Cardiac muscle cell (in vitro differentiated cells and primary cell): ENCODE measurements at regions not wholly inside any gene's neighbourhood (a gene's known extent, or its start where the extent isn't known, plus 50 kb on each side); places are given as distances from the start of the nearest gene placed in this dataset.

Source experiments
- DNase-seq, 2 donors: peaks; one replicate each; pipeline versions ENCODE4 v3.0.0 to v3.0.0-alpha.2; 2010 to 2017; ENCODE audit warnings: low read depth in 1 of 2, low spot score in 1 of 2
- H3K27ac ChIP-seq: fragments of 200-600 bp; sonication (generic); 2 replicates; pipeline ENCODE4 v1.5.1; 2016
- H3K27me3 ChIP-seq: fragments of 200-600 bp; sonication (generic); 2 replicates; pipeline ENCODE4 v1.6.0; 2016; ENCODE audit warnings: control low read depth
- H3K36me3 ChIP-seq: fragments of 200-600 bp; sonication (generic); 2 replicates; pipeline ENCODE4 v1.5.1; 2016; ENCODE audit warnings: control low read depth
- H3K4me1 ChIP-seq: fragments of 200-600 bp; sonication (generic); 2 replicates; pipeline ENCODE4 v1.8.1; 2017; ENCODE audit warnings: low read depth, mild to moderate bottlenecking, mixed run types
- H3K4me3 ChIP-seq: fragments of 200-600 bp; sonication (generic); 2 replicates; pipeline ENCODE4 v1.5.1; 2016; ENCODE audit warnings: mild to moderate bottlenecking
- H3K9me3 ChIP-seq: fragments of 200-600 bp; sonication (generic); 2 replicates; pipeline ENCODE4 v1.5.1; 2017; ENCODE audit warnings: low read depth, mild to moderate bottlenecking, control low read depth
- TF ChIP-seq, protein P1 (sequence below): IDR thresholded peaks from 2 replicates; pipeline ENCODE4 v1.5.1; 2012; ENCODE audit warnings: low read depth, mild to moderate bottlenecking, low read length

DNA sequence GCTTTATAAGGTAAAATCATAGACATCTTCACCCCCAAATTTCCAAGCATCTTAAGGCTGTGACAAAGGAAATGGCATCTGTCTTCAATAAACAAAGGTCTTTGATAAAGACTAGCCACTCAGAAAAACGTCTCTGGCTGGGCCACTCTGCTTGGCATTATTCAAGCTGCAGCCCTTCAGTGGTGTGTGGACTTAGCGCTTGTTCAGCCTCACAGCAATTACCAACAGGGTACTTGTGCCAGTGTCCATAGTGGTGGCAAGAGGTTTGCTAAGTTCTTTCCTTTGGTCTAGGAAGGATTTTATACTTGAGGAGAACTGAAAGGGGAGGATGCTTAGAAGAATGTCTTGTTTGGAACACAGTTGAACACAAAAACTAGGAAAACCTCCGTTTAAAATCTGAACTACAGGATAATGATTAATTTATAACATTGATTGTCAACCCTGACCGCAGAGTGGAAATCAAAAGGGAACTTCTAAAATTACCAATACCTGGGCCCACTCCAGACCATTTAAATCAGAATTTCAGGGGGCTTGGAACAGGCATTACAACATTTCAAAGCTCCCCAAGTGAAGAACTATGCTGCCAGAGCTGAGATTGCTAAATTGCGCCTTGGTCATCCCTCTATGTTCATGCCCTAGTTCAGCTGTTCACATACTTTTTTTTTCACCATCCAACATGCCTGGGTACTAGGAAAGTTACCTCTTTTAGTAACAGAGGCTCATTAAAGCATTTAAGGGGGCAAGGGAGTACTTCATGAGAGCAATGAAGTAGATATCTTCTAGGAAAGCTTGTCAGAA lies 378.5 kb downstream of the FRK start:
- H3K4me1 ChIP-seq, result no peaks in the 10 kb centered on the region
- TF ChIP-seq, protein P1, sequence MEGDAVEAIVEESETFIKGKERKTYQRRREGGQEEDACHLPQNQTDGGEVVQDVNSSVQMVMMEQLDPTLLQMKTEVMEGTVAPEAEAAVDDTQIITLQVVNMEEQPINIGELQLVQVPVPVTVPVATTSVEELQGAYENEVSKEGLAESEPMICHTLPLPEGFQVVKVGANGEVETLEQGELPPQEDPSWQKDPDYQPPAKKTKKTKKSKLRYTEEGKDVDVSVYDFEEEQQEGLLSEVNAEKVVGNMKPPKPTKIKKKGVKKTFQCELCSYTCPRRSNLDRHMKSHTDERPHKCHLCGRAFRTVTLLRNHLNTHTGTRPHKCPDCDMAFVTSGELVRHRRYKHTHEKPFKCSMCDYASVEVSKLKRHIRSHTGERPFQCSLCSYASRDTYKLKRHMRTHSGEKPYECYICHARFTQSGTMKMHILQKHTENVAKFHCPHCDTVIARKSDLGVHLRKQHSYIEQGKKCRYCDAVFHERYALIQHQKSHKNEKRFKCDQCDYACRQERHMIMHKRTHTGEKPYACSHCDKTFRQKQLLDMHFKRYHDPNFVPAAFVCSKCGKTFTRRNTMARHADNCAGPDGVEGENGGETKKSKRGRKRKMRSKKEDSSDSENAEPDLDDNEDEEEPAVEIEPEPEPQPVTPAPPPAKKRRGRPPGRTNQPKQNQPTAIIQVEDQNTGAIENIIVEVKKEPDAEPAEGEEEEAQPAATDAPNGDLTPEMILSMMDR, result no peak
- H3K27ac ChIP-seq, result no peak overlapping the region

DNA sequence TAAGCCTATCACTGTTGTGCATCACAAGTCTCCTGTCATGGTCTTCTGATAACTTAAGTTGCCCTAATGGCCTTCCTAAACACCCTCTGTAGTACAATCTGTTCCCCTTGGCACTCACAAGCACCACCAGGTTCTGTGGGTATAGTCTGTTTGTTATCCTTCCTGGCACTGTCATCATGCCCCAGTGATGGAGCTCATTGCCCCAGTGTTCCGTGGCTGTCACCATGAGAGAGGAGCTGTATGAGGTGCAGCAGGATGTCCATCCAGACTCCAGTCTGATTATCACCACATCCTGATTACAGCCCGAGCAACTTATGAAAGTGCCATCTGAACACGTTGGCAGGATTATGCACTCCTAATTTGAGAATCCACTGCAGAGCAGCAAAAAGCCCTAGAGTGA lies 380.1 kb downstream of the FRK start:
- no peak for DNase-seq
- Histone ChIP-seq H3K4me1 (no peaks in the 10 kb centered on the region), H3K27ac (no peak overlapping the region), H3K4me3 (no peak overlapping the region), H3K27me3 (no peaks in the 10 kb centered on the region), H3K36me3 (no peaks in the 10 kb centered on the region), H3K9me3 (no peaks in the 10 kb centered on the region)
- TF ChIP-seq, protein P1, result no peak

More for the DNA sequence above, 378.5 kb downstream of the FRK start:
- H3K9me3 ChIP-seq, result no peaks in the 10 kb centered on the region
- H3K4me3 ChIP-seq, result no peak overlapping the region
- no peaks in the 10 kb centered on the region for H3K27me3 ChIP-seq
- DNase-seq, result no peak
- H3K36me3 ChIP-seq, result no peaks in the 10 kb centered on the region

DNA sequence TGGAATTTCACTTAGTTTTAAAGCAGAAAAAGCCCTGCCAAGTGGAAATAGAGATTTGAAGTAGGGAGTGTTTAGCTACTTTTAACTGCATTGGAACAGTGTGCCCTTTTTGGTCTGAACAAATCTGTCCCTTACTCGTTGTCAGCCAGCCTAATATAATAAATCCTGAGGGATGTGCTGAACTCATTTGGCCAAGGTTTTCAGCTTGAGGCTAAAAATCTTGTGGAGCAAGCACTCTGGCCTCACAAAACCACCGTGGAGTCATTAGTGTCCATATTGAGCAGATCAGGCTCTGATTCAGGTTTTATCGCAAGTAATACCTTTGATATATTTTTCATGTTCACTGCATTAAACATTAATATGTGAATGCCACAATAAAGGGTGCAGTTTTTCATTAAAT lies 383.5 kb downstream of the FRK start:
- no peaks in the 10 kb centered on the region for H3K4me1 ChIP-seq
- no peaks in the 10 kb centered on the region for H3K36me3 ChIP-seq
- DNase-seq, result no peak
- H3K4me3 ChIP-seq, result no peak overlapping the region
- H3K9me3 ChIP-seq, result no peaks in the 10 kb centered on the region
- no peaks in the 10 kb centered on the region for H3K27me3 ChIP-seq
- H3K27ac ChIP-seq, result no peak overlapping the region
- TF ChIP-seq, protein P1, result no peak

DNA sequence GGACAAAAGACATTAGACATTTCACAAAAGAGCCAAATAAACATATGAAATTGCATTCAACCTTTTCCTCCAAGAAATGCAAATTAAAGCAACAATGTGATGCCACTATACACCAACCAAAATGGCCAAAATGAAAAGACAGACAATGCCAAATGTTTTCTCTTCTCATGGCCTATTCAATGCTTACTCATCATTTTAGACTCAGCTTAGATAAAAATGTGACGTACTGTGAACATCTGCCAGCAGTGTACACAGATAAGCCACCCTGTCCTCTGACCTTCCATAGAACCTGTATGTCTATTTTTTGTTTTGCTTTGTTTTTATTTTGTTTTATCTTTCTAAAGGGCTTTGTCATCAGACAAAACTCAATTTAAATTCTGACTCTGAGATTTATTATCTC lies 385.2 kb downstream of the FRK start:
- no peak overlapping the region for H3K4me3 ChIP-seq
- DNase-seq, result no peak
- TF ChIP-seq, protein P1, result no peak
- H3K36me3 ChIP-seq, result no peaks in the 10 kb centered on the region
- no peaks in the 10 kb centered on the region for H3K4me1 ChIP-seq
- H3K27ac ChIP-seq, result no peak overlapping the region
- no peaks in the 10 kb centered on the region for H3K9me3 ChIP-seq
- no peaks in the 10 kb centered on the region for H3K27me3 ChIP-seq

DNA sequence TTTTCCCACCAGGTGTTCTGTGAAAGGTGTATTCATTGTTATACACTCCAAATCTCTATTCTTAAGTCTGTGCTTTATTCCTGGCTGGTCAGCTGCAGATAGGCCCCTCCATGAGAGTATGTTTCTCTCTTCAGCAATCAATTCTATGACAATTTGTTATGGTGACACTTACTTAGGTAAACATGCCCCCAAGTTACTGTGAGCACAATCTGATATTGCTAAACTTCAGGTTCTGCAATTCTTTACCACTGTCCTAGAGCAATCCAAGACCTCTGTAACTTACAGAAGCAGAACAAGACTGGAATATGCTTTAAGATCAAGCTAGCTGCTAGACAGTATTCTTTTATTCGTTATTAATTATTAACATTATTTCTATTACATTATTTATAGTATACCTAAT lies 391.9 kb downstream of the FRK start:
- no peak overlapping the region for H3K27ac ChIP-seq
- no peaks in the 10 kb centered on the region for H3K27me3 ChIP-seq
- H3K36me3 ChIP-seq, result no peaks in the 10 kb centered on the region
- peaks cover 2% of the 10 kb centered on the region for H3K4me1 ChIP-seq
- H3K9me3 ChIP-seq, result no peaks in the 10 kb centered on the region
- TF ChIP-seq, protein P1, result no peak
- no peak for DNase-seq
- no peak overlapping the region for H3K4me3 ChIP-seq
